Retinal pigment epithelial cell (primary cell): ENCODE measurements at regions not wholly inside any gene's neighbourhood (a gene's known extent, or its start where the extent isn't known, plus 50 kb on each side); places are given as distances from the start of the nearest gene placed in this dataset.

Experiments
- DNase-seq: peaks from one replicate; pipeline ENCODE4 v3.0.0-alpha.2; 2010; ENCODE audit warnings: low read depth
- H3K4me3 ChIP-seq: 2 replicates; pipeline ENCODE4 v1.5.1; 2011; ENCODE audit warnings: mild to moderate bottlenecking, low read length, control low read depth, moderate library complexity
- TF ChIP-seq, protein P1 (sequence below): conservative IDR thresholded peaks from 2 replicates; pipeline ENCODE4 v1.5.1; 2011; ENCODE audit warnings: low read depth, low read length, control low read depth, inconsistent platforms

DNA sequence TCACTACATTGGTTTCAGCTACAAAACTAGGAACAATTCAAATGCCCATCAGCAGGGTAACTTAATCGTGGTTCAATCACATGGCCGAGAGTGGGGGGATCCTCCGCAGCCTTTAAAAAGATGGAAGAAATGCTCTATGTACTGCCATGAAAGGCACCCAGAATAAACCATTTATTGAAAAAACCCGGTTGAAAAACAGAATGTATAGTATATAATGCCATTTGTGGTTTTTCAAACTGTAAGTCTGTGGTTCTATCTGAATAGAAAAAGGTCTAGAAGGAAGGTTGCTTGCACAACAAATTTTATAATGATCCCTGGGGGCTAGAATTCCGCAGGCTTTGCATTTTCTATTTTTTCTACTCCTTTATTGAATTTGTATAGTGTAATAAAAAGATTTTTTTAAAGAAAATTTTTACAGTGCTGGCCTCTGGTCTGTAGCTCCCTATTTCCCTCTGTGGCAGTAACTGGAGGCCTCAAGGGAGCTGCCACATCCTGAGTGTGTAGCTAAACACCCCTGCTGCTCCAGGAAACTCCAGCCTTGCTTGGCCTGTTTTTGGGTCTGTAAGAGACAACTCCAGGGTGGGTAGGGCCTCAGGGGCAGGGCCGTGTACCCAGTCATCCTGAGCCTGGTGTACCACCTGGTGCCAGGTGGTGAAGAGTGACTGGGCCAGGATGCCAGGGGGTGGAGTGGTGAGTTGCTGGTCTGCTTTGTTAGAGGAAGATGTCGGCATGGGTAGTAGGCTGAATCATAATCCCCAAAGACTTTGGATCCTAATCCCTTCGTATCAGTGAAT, 51.5 kb upstream of the EPS8L3 start:
- DNase-seq, result no peak
- H3K4me3 ChIP-seq, result no peak overlapping the region
- TF ChIP-seq, protein P1, sequence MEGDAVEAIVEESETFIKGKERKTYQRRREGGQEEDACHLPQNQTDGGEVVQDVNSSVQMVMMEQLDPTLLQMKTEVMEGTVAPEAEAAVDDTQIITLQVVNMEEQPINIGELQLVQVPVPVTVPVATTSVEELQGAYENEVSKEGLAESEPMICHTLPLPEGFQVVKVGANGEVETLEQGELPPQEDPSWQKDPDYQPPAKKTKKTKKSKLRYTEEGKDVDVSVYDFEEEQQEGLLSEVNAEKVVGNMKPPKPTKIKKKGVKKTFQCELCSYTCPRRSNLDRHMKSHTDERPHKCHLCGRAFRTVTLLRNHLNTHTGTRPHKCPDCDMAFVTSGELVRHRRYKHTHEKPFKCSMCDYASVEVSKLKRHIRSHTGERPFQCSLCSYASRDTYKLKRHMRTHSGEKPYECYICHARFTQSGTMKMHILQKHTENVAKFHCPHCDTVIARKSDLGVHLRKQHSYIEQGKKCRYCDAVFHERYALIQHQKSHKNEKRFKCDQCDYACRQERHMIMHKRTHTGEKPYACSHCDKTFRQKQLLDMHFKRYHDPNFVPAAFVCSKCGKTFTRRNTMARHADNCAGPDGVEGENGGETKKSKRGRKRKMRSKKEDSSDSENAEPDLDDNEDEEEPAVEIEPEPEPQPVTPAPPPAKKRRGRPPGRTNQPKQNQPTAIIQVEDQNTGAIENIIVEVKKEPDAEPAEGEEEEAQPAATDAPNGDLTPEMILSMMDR, result no peak

GRCh38 chr1:109814223-109814622, 50.5 kb upstream of the EPS8L3 start:
- TF ChIP-seq, protein P1, result no peak
- no peak overlapping the region for H3K4me3 ChIP-seq
- no peak for DNase-seq
